Head of caudate nucleus (tissue), 42 donors: ENCODE measurements at regions not wholly inside any gene's neighbourhood (a gene's known extent, or its start where the extent isn't known, plus 50 kb on each side); places are given as distances from the start of the nearest gene placed in this dataset.
A peak's percentile ranks its signal among the peaks of the same experiment; 100 is the strongest.

Experiments used
- DNase-seq, 42 donors: peaks; one replicate each; pipeline versions ENCODE4 v3.0.0 to v3.0.0-alpha.2; 2020 to 2021; ENCODE audit warnings: mixed read lengths in 7 of 42
- intact Hi-C: fragments of 100-400 bp; cut with DNase I; formaldehyde crosslinking; loops from one replicate; pipeline ENCODE4 v1.15.0; 2022

GRCh38 chr11:116580799-116581198 lies 192.0 kb downstream of the BUD13 start:
- peak; percentile 11 to 77 (median 54) for DNase-seq
- intact Hi-C loops = no loop called here

- intact Hi-C loops = no loop called here
- peak in 8 of 42 donors; percentile 9 to 53 (median 28) for DNase-seq
Observed at GRCh38 chr11:116579857-116580727, 192.7 kb downstream of the BUD13 start.

GRCh38 chr11:116579031-116579653 lies 193.6 kb downstream of the BUD13 start:
- DNase-seq = peak in 29 of 42 donors; percentile 8 to 79 (median 45)
- intact Hi-C loops = no loop called here

GRCh38 chr11:116577956-116578355 lies 194.8 kb downstream of the BUD13 start:
- intact Hi-C loops = no loop called here
- DNase-seq = no peak

- no peak for DNase-seq
- intact Hi-C loops = no loop called here
Observed at GRCh38 chr11:116577273-116577672, 195.5 kb downstream of the BUD13 start.

- intact Hi-C loops = no loop called here
- DNase-seq = no peak
Observed at GRCh38 chr11:116576526-116576925, 196.3 kb downstream of the BUD13 start.

GRCh38 chr11:116567721-116568242 lies 205.0 kb downstream of the BUD13 start:
- DNase-seq = peak in 8 of 42 donors; percentile 14 to 69 (median 30)
- intact Hi-C loops = no loop called here

GRCh38 chr11:116563712-116564047 lies 209.1 kb downstream of the BUD13 start:
- no peak for DNase-seq

GRCh38 chr11:116563028-116563711 lies 209.6 kb downstream of the BUD13 start:
- intact Hi-C loops = no loop called here
- DNase-seq = peak; percentile 5 to 82 (median 58)

More at GRCh38 chr11:116563712-116564047, 209.1 kb downstream of the BUD13 start:
- intact Hi-C loops = no loop called here

- intact Hi-C loops = no loop called here
- DNase-seq = no peak
Observed at GRCh38 chr11:116560589-116560988, 212.2 kb downstream of the BUD13 start.

GRCh38 chr11:116558504-116559211 lies 214.1 kb downstream of the BUD13 start:
- DNase-seq = no peak
- intact Hi-C loops = no loop called here

GRCh38 chr11:116557282-116557681 lies 215.5 kb downstream of the BUD13 start:
- intact Hi-C loops = no loop called here
- DNase-seq = no peak

- intact Hi-C loops = no loop called here
- DNase-seq = no peak
Observed at GRCh38 chr11:116556483-116556882, 216.3 kb downstream of the BUD13 start.

GRCh38 chr11:116553482-116553881 lies 219.3 kb downstream of the BUD13 start:
- intact Hi-C loops = no loop called here
- DNase-seq = no peak

- no peak for DNase-seq
- intact Hi-C loops = no loop called here
Observed at GRCh38 chr11:116551576-116551975, 221.2 kb downstream of the BUD13 start.

- intact Hi-C loops = no loop called here
- no peak for DNase-seq
Observed at GRCh38 chr11:116548256-116548655, 224.5 kb downstream of the BUD13 start.

- intact Hi-C loops = no loop called here
- DNase-seq = no peak
Observed at GRCh38 chr11:116547571-116547970, 225.2 kb downstream of the BUD13 start.

GRCh38 chr11:116545912-116546311 lies 226.9 kb downstream of the BUD13 start:
- DNase-seq = no peak
- intact Hi-C loops = no loop called here

GRCh38 chr11:116544721-116545120 lies 228.1 kb downstream of the BUD13 start:
- DNase-seq = no peak
- intact Hi-C loops = no loop called here
